ENCODE measurements at regions not wholly inside any gene's neighbourhood (a gene's known extent, or its start where the extent isn't known, plus 50 kb on each side); places are given as distances from the start of the nearest gene placed in this dataset.

GRCh38 chr11:37699644-37700043, 1101.6 kb upstream of the RAG2 start:
- Histone ChIP-seq H3K27me3 (ENCODE audit: control insufficient read depth in 2 of 2, insufficient read depth in 2 of 2, low read length in 2 of 2) (no peaks in the 10 kb centered on the region), H2AFZ (ENCODE audit: insufficient read depth, low read depth, low read length, poor library complexity, severe bottlenecking) (no peak overlapping the region), H3K4me1 (ENCODE audit: control insufficient read depth in 1 of 2, insufficient read depth in 2 of 2, low read length in 2 of 2) (no peaks in the 10 kb centered on the region), H3K9me3 (replicated peaks in 1 of 2; ENCODE audit: control insufficient read depth in 1 of 2, insufficient read depth in 1 of 2, low read length in 2 of 2) (peaks cover 16 to 18% of the 10 kb centered on the region in 2 donors), H3K27ac (ENCODE audit: low read depth in 1 of 2, low read length in 2 of 2) (no peak overlapping the region), H3K36me3 (replicated peaks in 1 of 2; ENCODE audit: control insufficient read depth in 1 of 2, insufficient read depth in 2 of 2, low read length in 2 of 2) (no peaks in the 10 kb centered on the region), H4K20me1 (ENCODE audit: insufficient read depth, low read length) (no peaks in the 10 kb centered on the region), H3K79me2 (ENCODE audit: insufficient read depth, low read length) (no peaks in the 10 kb centered on the region), H3K4me3 (replicated peaks in 1 of 3; ENCODE audit: low read depth in 2 of 3, low read length in 3 of 3) (no peak overlapping the region), H3K9ac (ENCODE audit: insufficient read depth, low read length, poor library complexity, severe bottlenecking) (no peak overlapping the region), H3K4me2 (replicated peaks; ENCODE audit: extremely low read depth, low read length, poor library complexity, severe bottlenecking) (no peak overlapping the region)
- no peak for TF ChIP-seq CTCF (IDR thresholded peaks at IDR 0.05)
- no peak for DNase-seq
- no CpG with 5 or more reads among the region's 2 CpGs for WGBS (ENCODE audit: insufficient coverage)
- H3K9me3 Mint-ChIP-seq, result peaks cover 6 to 20% (median 14%) of the 10 kb centered on the region in 7 donors
- H3K27me3 Mint-ChIP-seq (ENCODE audit: low read depth in 3 of 3), result no peaks in the 10 kb centered on the region
- intact Hi-C loops (cut with micrococcal nuclease), result no loop called here
- no peak overlapping the region for H3K4me3 Mint-ChIP-seq
- H3K36me3 Mint-ChIP-seq, result no peaks in the 10 kb centered on the region
- no peak overlapping the region for H3K27ac Mint-ChIP-seq
- H3K4me1 Mint-ChIP-seq, result no peaks in the 10 kb centered on the region

- no peak overlapping the region for H3K4me2 ChIP-seq (replicated peaks; ENCODE audit: extremely low read depth, low read length, poor library complexity, severe bottlenecking)
- no peak overlapping the region for H3K9ac ChIP-seq (ENCODE audit: insufficient read depth, low read length, poor library complexity, severe bottlenecking)
- no peaks in the 10 kb centered on the region for H3K27me3 Mint-ChIP-seq (ENCODE audit: low read depth in 3 of 3)
- no peak overlapping the region for H3K4me3 ChIP-seq (replicated peaks in 1 of 3; ENCODE audit: low read depth in 2 of 3, low read length in 3 of 3)
- peaks cover 10 to 18% of the 10 kb centered on the region in 2 donors for H3K9me3 ChIP-seq (replicated peaks in 1 of 2; ENCODE audit: control insufficient read depth in 1 of 2, insufficient read depth in 1 of 2, low read length in 2 of 2)
- no peaks in the 10 kb centered on the region for H3K4me1 Mint-ChIP-seq
- no peaks in the 10 kb centered on the region for H3K36me3 ChIP-seq (replicated peaks in 1 of 2; ENCODE audit: control insufficient read depth in 1 of 2, insufficient read depth in 2 of 2, low read length in 2 of 2)
- no peak overlapping the region for H3K27ac ChIP-seq (ENCODE audit: low read depth in 1 of 2, low read length in 2 of 2)
- no peaks in the 10 kb centered on the region for H4K20me1 ChIP-seq (ENCODE audit: insufficient read depth, low read length)
- TF ChIP-seq CTCF (IDR thresholded peaks at IDR 0.05), result no peak
- no peak overlapping the region for H2AFZ ChIP-seq (ENCODE audit: insufficient read depth, low read depth, low read length, poor library complexity, severe bottlenecking)
- no peaks in the 10 kb centered on the region for H3K4me1 ChIP-seq (ENCODE audit: control insufficient read depth in 1 of 2, insufficient read depth in 2 of 2, low read length in 2 of 2)
- no peak overlapping the region for H3K4me3 Mint-ChIP-seq
- intact Hi-C loops (cut with micrococcal nuclease), result no loop called here
- peaks cover 8 to 23% (median 18%) of the 10 kb centered on the region in 7 donors for H3K9me3 Mint-ChIP-seq
- DNase-seq, result no peak
- H3K27me3 ChIP-seq (ENCODE audit: control insufficient read depth in 2 of 2, insufficient read depth in 2 of 2, low read length in 2 of 2), result no peaks in the 10 kb centered on the region
- H3K27ac Mint-ChIP-seq, result peak overlapping the region in 1 of 7 donors; percentile 2
- no peaks in the 10 kb centered on the region for H3K79me2 ChIP-seq (ENCODE audit: insufficient read depth, low read length)
- no peaks in the 10 kb centered on the region for H3K36me3 Mint-ChIP-seq
Observed at GRCh38 chr11:37695283-37695682, 1097.2 kb upstream of the RAG2 start.
